CD4-positive, alpha-beta memory T cell (primary cell): ENCODE measurements at regions not wholly inside any gene's neighbourhood (a gene's known extent, or its start where the extent isn't known, plus 50 kb on each side); places are given as distances from the start of the nearest gene placed in this dataset.

ENCODE experiments used
- CTCF ChIA-PET: fragments of 350-600 bp; sonication (Branson Sonifier 250); formaldehyde crosslinking; loops from one replicate; lab custom pipeline; 2021; ENCODE audit warnings: inconsistent platforms; ENCODE audit not compliant: partially characterized antibody; lab: Charles Lee
- POLR2A ChIA-PET: fragments of 350-600 bp; sonication (Branson Sonifier 250); formaldehyde crosslinking; loops from one replicate; lab custom pipeline; 2021; ENCODE audit not compliant: partially characterized antibody; lab: Charles Lee
- DNase-seq, 5 donors: peaks; one replicate each; pipeline versions ENCODE4 v3.0.0 to v3.0.0-alpha.2; 2020 to 2022; ENCODE audit warnings: mixed read lengths in 1 of 5
- H3K27ac ChIP-seq: one replicate; pipeline ENCODE4 v1.7.0; 2013; ENCODE audit warnings: low read depth, low read length
- H3K27me3 ChIP-seq: 2 replicates; pipeline ENCODE4 v1.7.0; 2013; ENCODE audit warnings: mild to moderate bottlenecking, low read length, moderate library complexity; ENCODE audit not compliant: insufficient read depth
- H3K36me3 ChIP-seq: 2 replicates; pipeline ENCODE4 v1.7.0; 2013; ENCODE audit warnings: mild to moderate bottlenecking, low read length, moderate library complexity; ENCODE audit not compliant: insufficient read depth
- H3K4me1 ChIP-seq: 2 replicates; pipeline ENCODE4 v1.7.0; 2013; ENCODE audit warnings: mild to moderate bottlenecking, low read length, moderate library complexity; ENCODE audit not compliant: insufficient read depth
- H3K4me3 ChIP-seq, 2 donors: one replicate each; pipeline ENCODE4 v1.7.0; 2013; ENCODE audit warnings: low read length in 2 of 2, mild to moderate bottlenecking in 1 of 2
- H3K9me3 ChIP-seq, 2 donors: one replicate each; pipeline ENCODE4 v1.7.0; 2013; ENCODE audit warnings: low read length in 2 of 2, control low read depth in 1 of 2; ENCODE audit not compliant: control insufficient read depth in 1 of 2
- H3K27ac Mint-ChIP-seq, 7 donors: one replicate each; pipeline ENCODE4 v1.8.0; 2020 to 2021; ENCODE audit warnings: mixed read lengths in 7 of 7, mild to moderate bottlenecking in 6 of 7, inconsistent platforms in 3 of 7, moderate library complexity in 3 of 7
- H3K27me3 Mint-ChIP-seq, 2 donors: one replicate each; pipeline ENCODE4 v1.8.0; 2020 to 2021; ENCODE audit warnings: mixed read lengths in 2 of 2
- H3K36me3 Mint-ChIP-seq, 2 donors: one replicate each; pipeline ENCODE4 v1.8.0; 2020 to 2021; ENCODE audit warnings: mixed read lengths in 2 of 2, inconsistent platforms in 1 of 2, mild to moderate bottlenecking in 1 of 2
- H3K4me1 Mint-ChIP-seq, 4 donors: one replicate each; pipeline ENCODE4 v1.8.0; 2020 to 2021; ENCODE audit warnings: mixed read lengths in 4 of 4, mild to moderate bottlenecking in 1 of 4
- H3K4me3 Mint-ChIP-seq, 8 donors: one replicate each; pipeline ENCODE4 v1.8.0; 2020 to 2021; ENCODE audit warnings: mixed read lengths in 8 of 8, mild to moderate bottlenecking in 7 of 8, moderate library complexity in 6 of 8, inconsistent platforms in 3 of 8
- H3K9me3 Mint-ChIP-seq, 8 donors: one replicate each; pipeline ENCODE4 v1.8.0; 2020 to 2021; ENCODE audit warnings: mixed read lengths in 8 of 8, mild to moderate bottlenecking in 5 of 8, inconsistent platforms in 3 of 8, moderate library complexity in 1 of 8
- intact Hi-C: fragments of 100-400 bp; cut with micrococcal nuclease; formaldehyde crosslinking; loops from one replicate; pipeline ENCODE4 v1.15.1; 2023

- no peak for DNase-seq
- Histone ChIP-seq H3K27ac (no peak overlapping the region), H3K36me3 (no peaks in the 10 kb centered on the region), H3K4me1 (no peaks in the 10 kb centered on the region), H3K9me3 (no peaks in the 10 kb centered on the region), H3K27me3 (no peaks in the 10 kb centered on the region), H3K4me3 (no peak overlapping the region)
- ChIA-PET CTCF (interaction anchor here (1.0 kb wide), 1 partner anchor 26 kb away, joined by 4 read pairs; no protein-coding TSS in a partner anchor), POLR2A (no interaction called here)
- peaks cover 0 to 2% (median 0%) of the 10 kb centered on the region in 8 donors for H3K9me3 Mint-ChIP-seq
- no peaks in the 10 kb centered on the region for H3K36me3 Mint-ChIP-seq
- H3K4me1 Mint-ChIP-seq = no peaks in the 10 kb centered on the region
- no peak overlapping the region for H3K4me3 Mint-ChIP-seq
- no peak overlapping the region for H3K27ac Mint-ChIP-seq
- peaks cover 2 to 4% of the 10 kb centered on the region in 2 donors for H3K27me3 Mint-ChIP-seq
- intact Hi-C loops = no loop called here
Observed at GRCh38 chr5:147162740-147163139, 72.1 kb upstream of the STK32A start.

GRCh38 chr5:147167529-147167928 lies 67.3 kb upstream of the STK32A start:
- H3K27me3 ChIP-seq = no peaks in the 10 kb centered on the region
- H3K9me3 ChIP-seq = no peaks in the 10 kb centered on the region
- Mint-ChIP-seq H3K27ac (no peak overlapping the region), H3K27me3 (no peaks in the 10 kb centered on the region), H3K4me1 (peaks cover 4 to 6% (median 4%) of the 10 kb centered on the region in 4 donors), H3K4me3 (no peak overlapping the region), H3K36me3 (no peaks in the 10 kb centered on the region), H3K9me3 (peaks cover 0 to 7% (median 0%) of the 10 kb centered on the region in 8 donors)
- no peak for DNase-seq
- H3K4me1 ChIP-seq = no peaks in the 10 kb centered on the region
- no peak overlapping the region for H3K27ac ChIP-seq
- CTCF ChIA-PET = no interaction called here
- H3K36me3 ChIP-seq = no peaks in the 10 kb centered on the region
- intact Hi-C loops = no loop called here
- no peak overlapping the region for H3K4me3 ChIP-seq
- POLR2A ChIA-PET = no interaction called here

DNA sequence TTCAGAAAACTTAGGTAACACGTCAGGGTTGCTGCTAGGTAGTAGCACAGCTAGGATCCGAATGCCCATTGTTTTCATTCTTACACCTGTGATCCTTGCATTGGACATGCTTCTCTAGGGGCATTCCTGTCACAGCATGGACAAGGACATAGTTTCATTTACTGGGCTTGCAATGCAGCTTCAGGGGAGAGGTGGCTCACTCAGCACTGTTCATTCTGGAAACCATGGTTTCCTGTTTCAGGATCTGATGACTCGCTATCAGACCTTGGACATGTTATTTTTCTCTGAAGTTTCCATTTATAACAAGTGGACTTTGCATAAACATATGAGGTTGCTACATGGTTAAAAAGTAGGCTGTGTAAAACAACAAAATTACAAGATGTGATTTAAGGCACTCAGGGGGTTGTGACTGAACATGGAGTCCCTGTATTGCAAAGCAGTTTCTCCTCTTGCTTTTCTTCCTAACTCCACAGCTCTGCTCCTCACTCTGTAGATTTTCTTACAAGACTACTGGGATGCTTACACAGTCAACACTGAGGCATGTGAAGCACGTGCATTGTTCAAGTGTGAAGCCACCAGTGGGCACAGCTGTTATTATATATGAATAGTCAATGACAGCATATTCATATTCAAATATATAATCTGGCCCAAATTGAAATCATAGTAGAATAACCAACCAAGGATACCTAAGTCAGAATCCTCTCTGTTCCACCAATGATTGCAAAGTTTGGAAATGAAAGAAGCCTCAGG lies 66.1 kb upstream of the STK32A start:
- H3K27me3 ChIP-seq = no peaks in the 10 kb centered on the region
- no peaks in the 10 kb centered on the region for H3K36me3 ChIP-seq
- H3K27me3 Mint-ChIP-seq = peaks cover 0 to 3% of the 10 kb centered on the region in 2 donors
- ChIA-PET CTCF (interaction anchor here (0.6 to 1.2 kb wide), 2 partner anchors 20 to 70 kb away, joined by 3 to 6 read pairs; no protein-coding TSS in a partner anchor), POLR2A (no interaction called here)
- no peak overlapping the region for H3K27ac ChIP-seq
- H3K4me1 ChIP-seq = no peaks in the 10 kb centered on the region
- intact Hi-C loops = no loop called here
- no peak overlapping the region for H3K4me3 ChIP-seq
- H3K9me3 Mint-ChIP-seq = peaks cover 0 to 7% (median 0%) of the 10 kb centered on the region in 8 donors
- DNase-seq = no peak
- H3K4me1 Mint-ChIP-seq = peaks cover 4 to 6% (median 4%) of the 10 kb centered on the region in 4 donors
- no peaks in the 10 kb centered on the region for H3K36me3 Mint-ChIP-seq
- H3K9me3 ChIP-seq = no peaks in the 10 kb centered on the region
- H3K27ac Mint-ChIP-seq = no peak overlapping the region
- H3K4me3 Mint-ChIP-seq = no peak overlapping the region

- Histone ChIP-seq H3K4me1 (no peaks in the 10 kb centered on the region), H3K27ac (no peak overlapping the region), H3K4me3 (no peak overlapping the region), H3K36me3 (no peaks in the 10 kb centered on the region), H3K27me3 (no peaks in the 10 kb centered on the region), H3K9me3 (no peaks in the 10 kb centered on the region)
- ChIA-PET POLR2A (no interaction called here), CTCF (interaction anchor here (0.6 to 1.2 kb wide), 3 partner anchors 19 to 635 kb away, joined by 3 to 6 read pairs (median 3); no protein-coding TSS in a partner anchor)
- no peak for DNase-seq
- peaks cover 0 to 4% (median 0%) of the 10 kb centered on the region in 8 donors for H3K9me3 Mint-ChIP-seq
- peaks cover 0 to 3% of the 10 kb centered on the region in 2 donors for H3K27me3 Mint-ChIP-seq
- intact Hi-C loops = no loop called here
- no peak overlapping the region for H3K27ac Mint-ChIP-seq
- no peak overlapping the region for H3K4me3 Mint-ChIP-seq
- peaks cover 4 to 6% (median 4%) of the 10 kb centered on the region in 4 donors for H3K4me1 Mint-ChIP-seq
- H3K36me3 Mint-ChIP-seq = no peaks in the 10 kb centered on the region
Observed at GRCh38 chr5:147169399-147169798, 65.4 kb upstream of the STK32A start.

- peaks cover 0 to 3% of the 10 kb centered on the region in 2 donors for H3K27me3 Mint-ChIP-seq
- POLR2A ChIA-PET = no interaction called here
- H3K27ac Mint-ChIP-seq = no peak overlapping the region
- H3K9me3 Mint-ChIP-seq = peaks cover 0 to 4% (median 0%) of the 10 kb centered on the region in 8 donors
- intact Hi-C loops = no loop called here
- no peaks in the 10 kb centered on the region for H3K36me3 Mint-ChIP-seq
- Histone ChIP-seq H3K36me3 (no peaks in the 10 kb centered on the region), H3K4me3 (no peak overlapping the region), H3K4me1 (no peaks in the 10 kb centered on the region), H3K27ac (no peak overlapping the region), H3K9me3 (no peaks in the 10 kb centered on the region), H3K27me3 (no peaks in the 10 kb centered on the region)
- no peak for DNase-seq
- H3K4me1 Mint-ChIP-seq = peaks cover 4 to 6% (median 4%) of the 10 kb centered on the region in 4 donors
- no peak overlapping the region for H3K4me3 Mint-ChIP-seq
- CTCF ChIA-PET = interaction anchor here (0.6 to 1.2 kb wide), 2 partner anchors 19 to 636 kb away, joined by 3 to 6 read pairs; no protein-coding TSS in a partner anchor
Observed at GRCh38 chr5:147169901-147170300, 64.9 kb upstream of the STK32A start.

GRCh38 chr5:147170603-147171002 lies 64.2 kb upstream of the STK32A start:
- Mint-ChIP-seq H3K4me1 (peaks cover 4 to 6% (median 4%) of the 10 kb centered on the region in 4 donors), H3K4me3 (peak overlapping the region in 1 of 8 donors; percentile 8)
- CTCF ChIA-PET = no interaction called here

GRCh38 chr5:147174671-147175265 lies 60.1 kb upstream of the STK32A start:
- Mint-ChIP-seq H3K9me3 (peaks cover 0 to 5% (median under 1%) of the 10 kb centered on the region in 8 donors), H3K27ac (no peak overlapping the region), H3K4me1 (peaks cover 4 to 6% (median 4%) of the 10 kb centered on the region in 4 donors), H3K4me3 (no peak overlapping the region), H3K36me3 (no peaks in the 10 kb centered on the region), H3K27me3 (peaks cover 0 to 4% of the 10 kb centered on the region in 2 donors)
- Histone ChIP-seq H3K27me3 (no peaks in the 10 kb centered on the region), H3K36me3 (no peaks in the 10 kb centered on the region), H3K4me3 (no peak overlapping the region), H3K27ac (no peak overlapping the region), H3K9me3 (no peaks in the 10 kb centered on the region), H3K4me1 (no peaks in the 10 kb centered on the region)
- DNase-seq = no peak
- POLR2A ChIA-PET = no interaction called here
- intact Hi-C loops = no loop called here
- CTCF ChIA-PET = interaction anchor here (1.0 to 6.8 kb wide), 2 partner anchors 11 to 13 kb away, joined by 3 to 47 read pairs; no protein-coding TSS in a partner anchor

More at GRCh38 chr5:147170603-147171002, 64.2 kb upstream of the STK32A start:
- Histone ChIP-seq H3K27me3 (no peaks in the 10 kb centered on the region), H3K9me3 (no peaks in the 10 kb centered on the region), H3K36me3 (no peaks in the 10 kb centered on the region), H3K4me1 (no peaks in the 10 kb centered on the region), H3K4me3 (no peak overlapping the region), H3K27ac (no peak overlapping the region)
- DNase-seq = peak in 4 of 5 donors; percentile 16 to 41 (median 29)
- intact Hi-C loops = no loop called here
- Mint-ChIP-seq H3K27ac (peak overlapping the region in 1 of 7 donors; percentile 44), H3K9me3 (peaks cover 0 to 5% (median 0%) of the 10 kb centered on the region in 8 donors), H3K27me3 (peaks cover 0 to 4% of the 10 kb centered on the region in 2 donors), H3K36me3 (no peaks in the 10 kb centered on the region)
- POLR2A ChIA-PET = no interaction called here
